Activated B cell treated with CpG ODN at 0.5 μM for 24 hours (primary cell): ENCODE measurements at regions not wholly inside any gene's neighbourhood (a gene's known extent, or its start where the extent isn't known, plus 50 kb on each side); places are given as distances from the start of the nearest gene placed in this dataset.

ENCODE experiments used
- ATAC-seq: fragments of 200-7000 bp; cut with Tn5 transposase; one replicate; pipeline ENCODE4 v1.10.0; 2021; ENCODE audit warnings: low read depth, mild to moderate bottlenecking, moderate library complexity
- CTCF ChIA-PET: fragments of 350-600 bp; sonication (Branson Sonifier 250); formaldehyde crosslinking; loops from one replicate; lab custom pipeline; 2021; ENCODE audit warnings: antibody characterized with exemption; lab: Charles Lee
- POLR2A ChIA-PET: fragments of 350-600 bp; sonication (Branson Sonifier 250); formaldehyde crosslinking; loops from one replicate; lab custom pipeline; 2021; ENCODE audit warnings: antibody characterized with exemption; lab: Charles Lee
- DNase-seq: peaks from one replicate; pipeline ENCODE4 v3.0.0; 2022
- H3K27ac Mint-ChIP-seq: one replicate; pipeline ENCODE4 v1.8.0; 2020; ENCODE audit warnings: mixed read lengths
- H3K27me3 Mint-ChIP-seq: one replicate; pipeline ENCODE4 v1.8.0; 2021; ENCODE audit warnings: mixed read lengths
- H3K36me3 Mint-ChIP-seq: one replicate; pipeline ENCODE4 v1.8.0; 2021; ENCODE audit warnings: low read depth, mixed read lengths
- H3K4me1 Mint-ChIP-seq: one replicate; pipeline ENCODE4 v1.8.0; 2021; ENCODE audit warnings: mixed read lengths
- H3K4me3 Mint-ChIP-seq: one replicate; pipeline ENCODE4 v1.8.0; 2020; ENCODE audit warnings: mild to moderate bottlenecking, mixed read lengths
- H3K9me3 Mint-ChIP-seq: one replicate; pipeline ENCODE4 v1.8.0; 2020; ENCODE audit warnings: mixed read lengths
- CTCF ChIP-seq: fragments of 200-600 bp; IDR thresholded peaks from one replicate; pipeline ENCODE4 v1.8.0; 2022; ENCODE audit warnings: antibody characterized with exemption, mild to moderate bottlenecking
- intact Hi-C: fragments of 100-400 bp; cut with micrococcal nuclease; formaldehyde crosslinking; loops from one replicate; pipeline ENCODE4 v1.15.1; 2024

DNA sequence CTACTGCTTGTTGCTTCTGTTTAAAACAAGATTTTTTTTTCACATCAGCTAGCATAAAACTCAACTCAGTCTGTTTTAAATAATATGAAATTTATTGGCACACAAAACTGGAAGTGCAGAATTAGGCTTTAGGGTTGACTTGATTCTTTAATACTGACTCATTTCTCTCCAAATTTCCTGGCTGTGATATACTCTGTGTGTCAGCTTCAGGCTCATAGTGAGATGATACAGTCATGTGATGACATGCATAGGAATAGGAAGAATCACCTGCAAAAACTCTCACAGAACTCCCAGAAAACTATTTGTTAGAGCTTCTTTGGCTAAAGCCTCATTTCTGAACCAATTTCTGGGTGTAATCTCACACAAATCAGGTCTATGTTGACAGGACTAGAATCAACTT, 1068.0 kb upstream of the EPHA7 start:
- Mint-ChIP-seq H3K27ac (no peak overlapping the region), H3K4me3 (no peak overlapping the region), H3K36me3 (no peaks in the 10 kb centered on the region), H3K9me3 (no peaks in the 10 kb centered on the region), H3K27me3 (no peaks in the 10 kb centered on the region), H3K4me1 (no peaks in the 10 kb centered on the region)
- ChIA-PET POLR2A (no interaction called here), CTCF (no interaction called here)
- DNase-seq (no peak), ATAC-seq (no peak)
- no peak for TF ChIP-seq CTCF
- intact Hi-C loops: no loop called here

DNA sequence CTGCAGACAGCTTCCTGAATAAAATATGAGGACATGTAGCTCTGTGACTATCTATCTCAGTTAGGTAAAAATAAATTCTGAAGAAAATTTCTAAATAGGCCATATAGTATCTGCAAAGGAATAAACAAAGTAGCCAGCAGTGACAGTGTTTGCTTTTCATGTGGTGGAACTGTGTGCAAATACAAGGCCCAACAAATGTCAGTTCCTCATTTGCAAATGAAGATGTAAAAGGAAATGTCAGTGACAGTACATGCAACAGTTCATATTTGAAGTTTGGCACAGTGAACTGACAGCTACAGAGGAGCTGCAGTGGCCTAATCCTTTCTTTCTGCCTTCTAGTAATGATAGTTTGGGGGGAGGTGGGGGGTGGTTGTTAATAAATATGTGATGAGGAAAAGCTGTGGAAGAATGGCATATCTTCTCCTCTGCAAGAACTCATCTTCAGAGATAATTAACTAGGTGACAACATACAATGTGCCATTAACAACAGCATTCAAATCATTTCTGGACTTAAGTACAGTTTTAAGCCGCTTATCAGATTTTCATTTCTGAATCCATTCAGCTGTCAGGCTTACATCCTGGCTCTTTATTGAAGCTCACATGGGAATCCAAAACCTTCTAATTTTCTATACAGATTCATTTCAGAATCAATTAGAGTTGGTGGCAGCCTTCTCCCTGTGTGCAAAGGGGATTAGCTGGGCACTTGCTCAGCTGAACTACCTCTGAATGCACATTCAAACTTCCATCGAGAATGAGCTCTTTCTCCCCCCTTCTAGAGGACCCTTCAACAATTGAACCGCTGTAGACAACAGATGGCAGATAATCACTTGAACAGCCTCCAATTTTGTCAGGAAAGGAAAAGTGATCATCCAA, 1059.0 kb upstream of the EPHA7 start:
- Mint-ChIP-seq H3K27ac (no peak overlapping the region), H3K36me3 (no peaks in the 10 kb centered on the region), H3K9me3 (peaks cover 15% of the 10 kb centered on the region), H3K4me1 (no peaks in the 10 kb centered on the region), H3K27me3 (no peaks in the 10 kb centered on the region), H3K4me3 (no peak overlapping the region)
- ATAC-seq: no peak
- intact Hi-C loops: no loop called here
- CTCF ChIA-PET: no interaction called here
- TF ChIP-seq CTCF: no peak
- DNase-seq: no peak
- POLR2A ChIA-PET: no interaction called here

DNA sequence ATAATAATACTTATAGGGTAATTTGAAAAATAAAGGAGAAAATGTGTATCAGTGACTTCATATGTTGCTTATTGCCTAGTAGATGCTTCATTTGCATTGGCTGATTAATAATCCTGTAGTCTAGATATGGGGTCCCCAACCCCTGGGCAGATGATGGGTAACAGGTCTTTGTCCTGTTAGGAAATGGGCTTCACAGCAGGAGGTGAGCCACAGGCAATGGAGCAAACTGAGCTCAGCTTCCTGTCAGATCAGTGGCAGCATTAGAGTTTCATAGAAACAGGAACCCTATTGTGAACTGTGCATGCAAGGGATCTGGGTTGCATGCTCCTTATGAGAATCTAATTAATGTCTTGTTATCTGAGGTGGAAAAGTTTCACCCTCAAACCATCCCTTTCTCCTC, 1049.5 kb upstream of the EPHA7 start:
- DNase-seq: no peak
- no peaks in the 10 kb centered on the region for H3K36me3 Mint-ChIP-seq
- H3K27ac Mint-ChIP-seq: no peak overlapping the region
- H3K4me1 Mint-ChIP-seq: no peaks in the 10 kb centered on the region
- H3K9me3 Mint-ChIP-seq: peaks cover 3% of the 10 kb centered on the region
- no peak for TF ChIP-seq CTCF
- no peak for ATAC-seq
- ChIA-PET CTCF (no interaction called here), POLR2A (no interaction called here)
- no peaks in the 10 kb centered on the region for H3K27me3 Mint-ChIP-seq
- H3K4me3 Mint-ChIP-seq: no peak overlapping the region
- intact Hi-C loops: no loop called here

GRCh38 chr6:94464018-94464510, 1044.7 kb upstream of the EPHA7 start:
- Mint-ChIP-seq H3K36me3 (no peaks in the 10 kb centered on the region), H3K4me3 (no peak overlapping the region), H3K9me3 (peaks cover 7% of the 10 kb centered on the region), H3K27ac (no peak overlapping the region), H3K27me3 (no peaks in the 10 kb centered on the region), H3K4me1 (no peaks in the 10 kb centered on the region)
- no peak for ATAC-seq
- no peak for TF ChIP-seq CTCF
- ChIA-PET POLR2A (no interaction called here), CTCF (no interaction called here)
- no peak for DNase-seq
- intact Hi-C loops: no loop called here

DNA sequence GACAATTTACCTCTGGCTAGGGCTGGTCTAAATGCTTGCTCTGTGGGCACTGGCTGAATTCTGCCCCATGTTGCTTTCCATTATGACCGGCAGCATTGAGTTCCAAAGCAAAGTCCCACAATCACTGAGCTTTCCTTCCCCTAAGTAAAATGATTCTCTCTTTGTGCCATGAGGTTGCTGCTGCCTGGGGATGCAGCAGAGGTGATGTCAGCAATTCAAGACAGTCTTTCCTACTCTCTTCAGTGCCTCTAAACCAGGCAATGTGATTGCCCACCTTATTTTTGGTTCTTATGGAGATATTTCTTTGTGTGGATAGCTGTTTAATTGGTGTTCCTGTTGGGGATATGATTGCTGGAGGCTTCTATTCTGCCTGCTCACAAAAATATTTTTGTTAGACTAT, 1043.9 kb upstream of the EPHA7 start:
- no peak overlapping the region for H3K4me3 Mint-ChIP-seq
- ATAC-seq: no peak

More for the DNA sequence above, 1043.9 kb upstream of the EPHA7 start:
- Mint-ChIP-seq H3K27ac (no peak overlapping the region), H3K9me3 (peaks cover 7% of the 10 kb centered on the region), H3K36me3 (no peaks in the 10 kb centered on the region), H3K27me3 (no peaks in the 10 kb centered on the region), H3K4me1 (no peaks in the 10 kb centered on the region)
- no peak for DNase-seq
- CTCF ChIA-PET: no interaction called here
- intact Hi-C loops: no loop called here
- POLR2A ChIA-PET: no interaction called here
- no peak for TF ChIP-seq CTCF
